ENCODE measurements at regions not wholly inside any gene's neighbourhood (a gene's known extent, or its start where the extent isn't known, plus 50 kb on each side); places are given as distances from the start of the nearest gene placed in this dataset.
A peak's percentile ranks its signal among the peaks of the same experiment; 100 is the strongest.

DNA sequence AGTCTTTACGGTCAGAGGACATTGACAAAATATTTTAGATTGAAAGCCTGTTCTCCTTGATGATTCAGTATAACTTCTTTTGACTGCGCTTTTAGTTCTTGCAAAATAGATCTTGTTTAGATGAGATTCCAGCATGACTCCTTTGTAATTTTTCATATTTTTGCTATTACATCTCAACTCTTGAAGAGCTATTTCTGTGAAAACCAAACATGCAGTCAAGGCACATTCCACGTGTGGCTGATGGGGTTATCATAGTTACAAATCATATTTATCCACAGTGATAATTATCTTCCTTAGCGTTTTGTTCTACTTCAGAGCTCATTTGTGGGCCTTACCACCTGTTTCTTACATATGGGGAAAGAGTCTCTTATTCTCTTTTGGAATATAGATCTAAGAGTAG lies 238.8 kb upstream of the DMRT1 start:
- TF ChIP-seq, protein P1, sequence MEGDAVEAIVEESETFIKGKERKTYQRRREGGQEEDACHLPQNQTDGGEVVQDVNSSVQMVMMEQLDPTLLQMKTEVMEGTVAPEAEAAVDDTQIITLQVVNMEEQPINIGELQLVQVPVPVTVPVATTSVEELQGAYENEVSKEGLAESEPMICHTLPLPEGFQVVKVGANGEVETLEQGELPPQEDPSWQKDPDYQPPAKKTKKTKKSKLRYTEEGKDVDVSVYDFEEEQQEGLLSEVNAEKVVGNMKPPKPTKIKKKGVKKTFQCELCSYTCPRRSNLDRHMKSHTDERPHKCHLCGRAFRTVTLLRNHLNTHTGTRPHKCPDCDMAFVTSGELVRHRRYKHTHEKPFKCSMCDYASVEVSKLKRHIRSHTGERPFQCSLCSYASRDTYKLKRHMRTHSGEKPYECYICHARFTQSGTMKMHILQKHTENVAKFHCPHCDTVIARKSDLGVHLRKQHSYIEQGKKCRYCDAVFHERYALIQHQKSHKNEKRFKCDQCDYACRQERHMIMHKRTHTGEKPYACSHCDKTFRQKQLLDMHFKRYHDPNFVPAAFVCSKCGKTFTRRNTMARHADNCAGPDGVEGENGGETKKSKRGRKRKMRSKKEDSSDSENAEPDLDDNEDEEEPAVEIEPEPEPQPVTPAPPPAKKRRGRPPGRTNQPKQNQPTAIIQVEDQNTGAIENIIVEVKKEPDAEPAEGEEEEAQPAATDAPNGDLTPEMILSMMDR (IDR thresholded peaks at IDR 0.05; ENCODE audit: low read depth, low read length, missing control alignments), result no peak
- no peak overlapping the region for H3K4me3 ChIP-seq (replicated peaks; ENCODE audit: low read depth, low read length)
- no peak for DNase-seq (ENCODE audit: extremely low read depth, low read depth)

DNA sequence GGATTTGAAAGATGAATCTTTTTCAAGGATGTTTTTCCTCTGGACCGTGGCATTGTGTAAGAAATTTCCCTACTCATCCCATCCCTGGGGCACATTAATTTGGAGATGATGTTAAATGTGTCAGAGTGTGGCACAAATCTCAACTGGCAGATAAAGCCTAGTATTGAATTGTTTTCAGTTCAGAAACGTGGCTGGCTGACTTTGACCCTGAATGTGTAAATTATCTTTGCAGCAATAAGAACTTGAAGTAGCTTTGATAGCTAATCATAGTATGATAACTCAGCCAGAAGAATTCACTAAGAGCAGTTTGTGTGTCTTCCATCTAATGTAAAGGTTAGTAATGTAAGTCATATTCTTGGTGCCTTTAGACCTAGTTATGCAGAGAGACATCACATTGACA lies 238.4 kb upstream of the DMRT1 start:
- no peak overlapping the region for H3K4me3 ChIP-seq (replicated peaks; ENCODE audit: low read depth, low read length)
- TF ChIP-seq, protein P1 (IDR thresholded peaks at IDR 0.05; ENCODE audit: low read depth, low read length, missing control alignments), result no peak
- DNase-seq (ENCODE audit: extremely low read depth, low read depth), result no peak

DNA sequence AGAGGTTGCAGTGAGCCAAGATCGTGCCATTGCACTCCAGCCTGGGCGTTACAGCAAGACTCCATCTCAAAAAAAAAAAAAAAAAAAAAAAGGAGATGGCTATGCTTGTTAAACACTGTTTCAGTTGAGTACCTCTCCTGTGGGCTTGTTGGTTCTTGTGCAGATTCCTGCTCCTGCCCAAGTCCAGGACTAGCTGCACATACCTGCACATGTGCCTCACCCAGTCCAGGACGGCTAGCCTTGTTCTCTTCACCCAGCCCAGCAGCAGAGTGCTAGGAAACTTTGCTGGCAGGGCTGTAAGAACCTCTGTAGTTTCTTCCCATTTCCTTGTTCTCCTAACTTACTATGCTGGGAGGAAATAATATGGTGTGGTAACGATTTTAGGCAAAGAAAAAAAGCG lies 234.1 kb upstream of the DMRT1 start:
- H3K4me3 ChIP-seq (replicated peaks; ENCODE audit: low read depth, low read length), result no peak overlapping the region
- TF ChIP-seq, protein P1 (IDR thresholded peaks at IDR 0.05; ENCODE audit: low read depth, low read length, missing control alignments), result no peak
- DNase-seq (ENCODE audit: extremely low read depth, low read depth), result no peak

DNA sequence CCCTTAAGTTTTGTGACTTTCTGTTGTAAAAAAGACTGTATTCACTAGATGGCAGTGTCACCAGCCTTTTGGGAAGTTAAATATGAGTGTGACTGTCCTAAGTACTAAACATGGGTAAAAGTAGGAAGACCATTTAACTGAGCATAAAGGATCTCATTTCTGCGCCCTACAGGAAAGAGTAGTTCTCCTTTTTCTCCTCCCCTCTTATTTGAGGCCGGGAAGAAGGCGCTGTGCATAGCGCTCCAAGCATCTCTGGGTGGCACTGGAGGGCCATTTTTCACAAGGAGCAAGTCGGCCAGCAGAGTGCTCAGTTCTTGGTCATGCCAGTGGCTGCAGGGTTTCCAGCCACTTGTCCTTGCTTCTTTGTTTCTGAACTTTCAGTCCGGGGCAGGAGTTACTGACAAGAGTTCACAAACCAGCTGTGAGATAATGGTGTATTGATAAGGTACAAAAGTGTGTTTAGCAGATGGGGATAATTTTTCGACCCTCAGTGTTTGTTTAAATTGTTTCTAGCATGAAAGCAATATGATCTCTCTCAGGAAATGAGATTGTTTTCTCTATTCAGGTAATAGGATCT lies 227.6 kb upstream of the DMRT1 start:
- TF ChIP-seq, protein P1 (IDR thresholded peaks at IDR 0.05; ENCODE audit: low read depth, low read length, missing control alignments), result peak; percentile 85
- no peak overlapping the region for H3K4me3 ChIP-seq (replicated peaks; ENCODE audit: low read depth, low read length)
- peak; percentile 44 for DNase-seq (ENCODE audit: extremely low read depth, low read depth)

DNA sequence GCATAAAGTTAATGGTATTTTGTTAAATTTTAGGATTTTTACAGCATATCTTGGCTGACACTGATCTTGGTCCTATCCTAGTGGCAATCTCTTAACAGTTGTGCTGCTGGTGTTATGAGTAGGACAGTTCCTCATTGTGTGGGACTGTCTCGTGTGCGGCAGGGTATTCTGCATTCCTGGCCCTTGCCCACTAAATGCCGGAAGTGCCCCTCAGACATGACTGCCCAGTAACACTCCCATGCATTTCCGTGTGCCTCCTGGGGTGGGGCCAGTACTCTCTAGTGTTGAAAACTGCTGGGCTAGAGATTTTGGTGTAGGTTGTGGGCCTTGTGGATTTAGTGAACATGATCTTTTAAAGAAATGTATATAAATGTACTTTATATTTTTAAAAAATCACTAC lies 227.1 kb upstream of the DMRT1 start:
- TF ChIP-seq, protein P1 (IDR thresholded peaks at IDR 0.05; ENCODE audit: low read depth, low read length, missing control alignments), result no peak

DNA sequence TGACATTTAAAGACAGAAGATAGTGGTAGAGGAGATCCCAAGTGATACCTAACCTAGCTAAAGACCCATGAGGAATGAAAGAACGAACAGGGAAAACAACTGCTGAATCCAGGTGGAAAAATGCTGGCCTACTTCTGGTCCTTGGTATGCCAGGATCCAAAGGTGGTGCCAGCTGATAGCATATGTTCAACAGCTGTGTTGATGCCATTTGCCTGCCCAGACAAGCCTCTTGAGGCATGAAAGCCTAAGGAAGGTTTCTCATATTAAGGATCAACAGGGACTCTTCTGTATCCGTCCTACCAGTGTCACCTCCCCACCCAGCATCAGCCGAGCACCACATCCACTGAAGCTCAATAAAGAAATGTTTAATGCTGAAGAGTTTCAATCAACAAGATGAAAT lies 225.7 kb upstream of the DMRT1 start:
- TF ChIP-seq, protein P1 (IDR thresholded peaks at IDR 0.05; ENCODE audit: low read depth, low read length, missing control alignments), result no peak
- H3K4me3 ChIP-seq (replicated peaks; ENCODE audit: low read depth, low read length), result no peak overlapping the region
- DNase-seq (ENCODE audit: extremely low read depth, low read depth), result no peak

More for the DNA sequence above, 227.1 kb upstream of the DMRT1 start:
- DNase-seq (ENCODE audit: extremely low read depth, low read depth), result no peak
- no peak overlapping the region for H3K4me3 ChIP-seq (replicated peaks; ENCODE audit: low read depth, low read length)

DNA sequence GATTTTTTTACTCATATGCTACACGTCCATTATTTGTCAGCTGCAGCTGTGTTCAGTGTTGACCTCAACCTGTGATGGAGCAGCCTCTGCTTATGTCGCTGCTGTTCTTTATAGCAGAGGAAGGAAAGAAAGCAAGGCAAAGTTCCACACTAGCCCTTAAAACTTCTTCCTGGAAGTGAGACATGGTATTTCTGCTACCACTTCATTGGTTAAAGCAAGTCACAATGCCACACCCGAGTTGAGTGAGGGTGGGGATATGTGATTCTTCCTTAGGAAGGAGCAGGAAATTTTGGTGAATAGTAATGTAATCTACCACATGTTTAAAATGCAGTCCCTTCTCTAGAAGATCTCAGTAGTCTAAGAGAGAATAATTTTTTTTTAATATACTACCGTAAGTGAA lies 224.8 kb upstream of the DMRT1 start:
- H3K4me3 ChIP-seq (replicated peaks; ENCODE audit: low read depth, low read length), result no peak overlapping the region
- TF ChIP-seq, protein P1 (IDR thresholded peaks at IDR 0.05; ENCODE audit: low read depth, low read length, missing control alignments), result no peak
- DNase-seq (ENCODE audit: extremely low read depth, low read depth), result no peak
